Nephron (organoid): ENCODE measurements at regions not wholly inside any gene's neighbourhood (a gene's known extent, or its start where the extent isn't known, plus 50 kb on each side); places are given as distances from the start of the nearest gene placed in this dataset.
"Not testable (repeated sequence)": the region's sequence is repeated elsewhere in the genome, so short reads cannot be mapped to it uniquely, and the experiment has no call there.

Experiments
- H3K27ac Mint-ChIP-seq, 3 experiments: 2 replicates each; pipeline ENCODE4 v1.8.0; 2020; ENCODE audit warnings: mixed read lengths in 3 of 3, mild to moderate bottlenecking in 2 of 3, moderate library complexity in 1 of 3
- H3K27me3 Mint-ChIP-seq: 2 replicates; pipeline ENCODE4 v1.8.0; 2021; ENCODE audit warnings: low read depth, mild to moderate bottlenecking, moderate library complexity, mixed read lengths
- H3K36me3 Mint-ChIP-seq: 2 replicates; pipeline ENCODE4 v1.8.0; 2020; ENCODE audit warnings: low read depth, mixed read lengths
- H3K4me1 Mint-ChIP-seq: 2 replicates; pipeline ENCODE4 v1.8.0; 2020; ENCODE audit warnings: mixed read lengths
- H3K4me3 Mint-ChIP-seq, 3 experiments: 2 replicates each; pipeline ENCODE4 v1.8.0; 2020; ENCODE audit warnings: mild to moderate bottlenecking in 3 of 3, mixed read lengths in 3 of 3, moderate library complexity in 2 of 3
- H3K9me3 Mint-ChIP-seq: 2 replicates; pipeline ENCODE4 v1.8.0; 2020; ENCODE audit warnings: mixed read lengths
- CTCF ChIP-seq, 3 experiments: fragments of 200-600 bp; sonication (generic); IDR thresholded peaks; one replicate each; pipeline ENCODE4 v1.5.0; 2021; ENCODE audit warnings: antibody characterized with exemption in 3 of 3; ENCODE audit not compliant: unreplicated experiment in 3 of 3

- Mint-ChIP-seq H3K36me3 (no peaks in the 10 kb centered on the region), H3K4me3 (no peak overlapping the region), H3K27me3 (peaks cover 3% of the 10 kb centered on the region), H3K9me3 (peaks cover 33% of the 10 kb centered on the region), H3K4me1 (no peaks in the 10 kb centered on the region), H3K27ac (no peak overlapping the region)
- TF ChIP-seq CTCF (IDR thresholded peaks at IDR 0.05; ENCODE audit: unreplicated experiment in 3 of 3) = no peak
These were observed 58.8 kb downstream of the UQCRFS1 start for GRCh38 chr19:29154163-29154562.

GRCh38 chr19:29145756-29146155 is 67.2 kb downstream of the UQCRFS1 start:
- H3K36me3 Mint-ChIP-seq = no peaks in the 10 kb centered on the region
- no peak for TF ChIP-seq CTCF (IDR thresholded peaks at IDR 0.05; ENCODE audit: unreplicated experiment in 3 of 3)
- H3K9me3 Mint-ChIP-seq = peaks cover 1% of the 10 kb centered on the region
- no peaks in the 10 kb centered on the region for H3K4me1 Mint-ChIP-seq
- peak overlapping the region in 1 of 3 experiments; percentile 79 for H3K27ac Mint-ChIP-seq
- no peaks in the 10 kb centered on the region for H3K27me3 Mint-ChIP-seq
- H3K4me3 Mint-ChIP-seq = no peak overlapping the region

- H3K4me1 Mint-ChIP-seq = no peaks in the 10 kb centered on the region
- no peak for TF ChIP-seq CTCF (IDR thresholded peaks at IDR 0.05; ENCODE audit: unreplicated experiment in 3 of 3)
- H3K27me3 Mint-ChIP-seq = no peaks in the 10 kb centered on the region
- H3K27ac Mint-ChIP-seq = peak overlapping the region in 1 of 3 experiments; percentile 31
- no peaks in the 10 kb centered on the region for H3K36me3 Mint-ChIP-seq
- H3K9me3 Mint-ChIP-seq = peaks cover 12% of the 10 kb centered on the region
- H3K4me3 Mint-ChIP-seq = no peak overlapping the region
These were observed 69.8 kb downstream of the UQCRFS1 start for GRCh38 chr19:29143183-29143582.

- no peak for TF ChIP-seq CTCF (IDR thresholded peaks at IDR 0.05; ENCODE audit: unreplicated experiment in 3 of 3)
- H3K27ac Mint-ChIP-seq = no peak overlapping the region
- no peak overlapping the region for H3K4me3 Mint-ChIP-seq
- H3K9me3 Mint-ChIP-seq = peaks cover 34% of the 10 kb centered on the region
- no peaks in the 10 kb centered on the region for H3K4me1 Mint-ChIP-seq
- peaks cover 6% of the 10 kb centered on the region for H3K27me3 Mint-ChIP-seq
- no peaks in the 10 kb centered on the region for H3K36me3 Mint-ChIP-seq
These were observed 73.7 kb downstream of the UQCRFS1 start for GRCh38 chr19:29139227-29139626.

- not testable (repeated sequence) for H3K4me3 Mint-ChIP-seq, H3K4me1 Mint-ChIP-seq, H3K27me3 Mint-ChIP-seq, H3K36me3 Mint-ChIP-seq, H3K27ac Mint-ChIP-seq
- peaks cover 39% of the 10 kb centered on the region for H3K9me3 Mint-ChIP-seq
These were observed 74.7 kb downstream of the UQCRFS1 start for GRCh38 chr19:29138206-29138605.

- TF ChIP-seq CTCF (IDR thresholded peaks at IDR 0.05; ENCODE audit: unreplicated experiment in 3 of 3) = no peak
- Mint-ChIP-seq H3K4me1 (peaks cover 3% of the 10 kb centered on the region), H3K36me3 (no peaks in the 10 kb centered on the region), H3K4me3 (no peak overlapping the region), H3K9me3 (peaks cover 15% of the 10 kb centered on the region), H3K27me3 (peaks cover 9% of the 10 kb centered on the region), H3K27ac (no peak overlapping the region)
These were observed 81.5 kb downstream of the UQCRFS1 start for GRCh38 chr19:29131456-29131855.
